HG03442 (cell line): ENCODE measurements at regions not wholly inside any gene's neighbourhood (a gene's known extent, or its start where the extent isn't known, plus 50 kb on each side); places are given as distances from the start of the nearest gene placed in this dataset.
"Not testable (repeated sequence)": the region's sequence is repeated elsewhere in the genome, so short reads cannot be mapped to it uniquely, and the experiment has no call there.

ENCODE experiments used
- ATAC-seq: cut with Tn5 transposase; IDR thresholded peaks from one replicate; pipeline ENCODE4 v1.9.1; 2021; ENCODE audit warnings: mild to moderate bottlenecking, moderate library complexity; ENCODE audit not compliant: unreplicated experiment

GRCh38 chr1:90826024-90826423 lies 108.9 kb upstream of the BARHL2 start:
- no peak for ATAC-seq

- ATAC-seq = no peak
Measured at GRCh38 chr1:90824551-90824950, 107.4 kb upstream of the BARHL2 start.

- no peak for ATAC-seq
Measured at GRCh38 chr1:90823686-90824085, 106.6 kb upstream of the BARHL2 start.

GRCh38 chr1:90821788-90822359 lies 104.8 kb upstream of the BARHL2 start:
- no peak for ATAC-seq

- ATAC-seq = no peak
Measured at GRCh38 chr1:90821152-90821787, 104.2 kb upstream of the BARHL2 start.

- ATAC-seq = no peak
Measured at GRCh38 chr1:90820745-90821144, 103.6 kb upstream of the BARHL2 start.

GRCh38 chr1:90817399-90817798 lies 100.3 kb upstream of the BARHL2 start:
- ATAC-seq = no peak

GRCh38 chr1:90812237-90812636 lies 95.1 kb upstream of the BARHL2 start:
- not testable (repeated sequence) for ATAC-seq

GRCh38 chr1:90811444-90811950 lies 94.4 kb upstream of the BARHL2 start:
- ATAC-seq = not testable (repeated sequence)

GRCh38 chr1:90810681-90811080 lies 93.6 kb upstream of the BARHL2 start:
- ATAC-seq = no peak

- ATAC-seq = no peak
Measured at GRCh38 chr1:90809996-90810395, 92.9 kb upstream of the BARHL2 start.

- ATAC-seq = no peak
Measured at GRCh38 chr1:90809093-90809492, 92.0 kb upstream of the BARHL2 start.

- no peak for ATAC-seq
Measured at GRCh38 chr1:90807329-90807728, 90.2 kb upstream of the BARHL2 start.

- ATAC-seq = no peak
Measured at GRCh38 chr1:90802622-90803021, 85.5 kb upstream of the BARHL2 start.

- ATAC-seq = no peak
Measured at GRCh38 chr1:90800012-90800717, 83.1 kb upstream of the BARHL2 start.

- no peak for ATAC-seq
Measured at GRCh38 chr1:90799326-90799725, 82.2 kb upstream of the BARHL2 start.

GRCh38 chr1:90798883-90799282 lies 81.8 kb upstream of the BARHL2 start:
- ATAC-seq = no peak

- no peak for ATAC-seq
Measured at GRCh38 chr1:90798344-90798743, 81.2 kb upstream of the BARHL2 start.

GRCh38 chr1:90795431-90795830 lies 78.3 kb upstream of the BARHL2 start:
- ATAC-seq = no peak

- no peak for ATAC-seq
Measured at GRCh38 chr1:90786709-90787108, 69.6 kb upstream of the BARHL2 start.

- ATAC-seq = no peak
Measured at GRCh38 chr1:90784186-90784847, 67.2 kb upstream of the BARHL2 start.

- ATAC-seq = no peak
Measured at GRCh38 chr1:90783181-90783580, 66.1 kb upstream of the BARHL2 start.
